HepG2 (cell line): ENCODE measurements at regions not wholly inside any gene's neighbourhood (a gene's known extent, or its start where the extent isn't known, plus 50 kb on each side); places are given as distances from the start of the nearest gene placed in this dataset.

Source experiments
- ATAC-seq: fragments of 200-7000 bp; cut with Tn5 transposase; 3 replicates; pipeline ENCODE4 v1.9.1; 2020; ENCODE audit warnings: mild to moderate bottlenecking, moderate library complexity
- BruUV-seq: library from RNA; stranded (reverse); fragments of 400-500 nt; replicated peaks from 2 replicates; lab custom pipeline; 2021; lab: Mats Ljungman, UMichigan
- CTCF ChIA-PET: fragments of 300-600 bp; formaldehyde crosslinking; extraction: SDS; loops from one replicate; lab custom pipeline; 2021; ENCODE audit warnings: low total read pairs, inconsistent platforms, low intra/inter-chr PET ratio; lab: Yijun Ruan, JAX
- POLR2A ChIA-PET: fragments of 350-600 bp; sonication (Branson Sonifier 250); formaldehyde crosslinking; loops from one replicate; lab custom pipeline; 2020; ENCODE audit warnings: antibody characterized with exemption, inconsistent platforms; lab: Yijun Ruan, JAX
- DNase-seq: peaks from one replicate; pipeline ENCODE4 v3.0.0-alpha.2; 2015; ENCODE audit warnings: low spot score
- FAIRE-seq: peaks from 3 replicates; lab custom pipeline; 2011; peaks lifted over from hg19 to GRCh38; lab: Jason Lieb, UNC
- H2AFZ ChIP-seq: one replicate; pipeline ENCODE4 v1.6.1; 2011; ENCODE audit warnings: low read length, inconsistent platforms
- H3K27ac ChIP-seq: fragments of 300-600 bp; 3 replicates; pipeline ENCODE4 v1.8.0; 2011; ENCODE audit warnings: mixed run types, mild to moderate bottlenecking, mixed read lengths, low read length, inconsistent platforms; ENCODE audit not compliant: insufficient read depth; ENCODE audit errors: extremely low read length
- H3K27me3 ChIP-seq, 2 experiments: fragments of 200-600 bp in 1 of 2; 2 replicates in 1 of 2; 3 replicates in 1 of 2; pipeline versions ENCODE4 v1.6.0 to v1.8.0; 2011; ENCODE audit warnings: low read length in 2 of 2, mild to moderate bottlenecking in 2 of 2, moderate library complexity in 2 of 2, inconsistent platforms in 1 of 2; ENCODE audit not compliant: insufficient read depth in 2 of 2, control insufficient read depth in 1 of 2
- H3K36me3 ChIP-seq, 2 experiments: fragments of 200-600 bp in 1 of 2; replicated peaks in 1 of 2; 2 replicates in 1 of 2; 3 replicates in 1 of 2; pipeline versions ENCODE4 v1.5.1 to v1.8.0; 2011; ENCODE audit warnings: low read length in 2 of 2, inconsistent platforms in 1 of 2; ENCODE audit not compliant: insufficient read depth in 2 of 2, control insufficient read depth in 1 of 2
- H3K4me1 ChIP-seq: 2 replicates; pipeline ENCODE4 v1.5.1; 2012; ENCODE audit warnings: low read length, inconsistent platforms; ENCODE audit not compliant: insufficient read depth
- H3K4me2 ChIP-seq: 2 replicates; pipeline ENCODE4 v1.6.0; 2011; ENCODE audit warnings: low read depth, low read length, inconsistent platforms
- H3K4me3 ChIP-seq, 3 experiments: fragments of 200-600 bp in 1 of 3; sonication (generic), shearing (Covaris generic) in 1 of 3; replicated peaks in 1 of 3; 2 replicates each; pipeline ENCODE4 v1.5.1; 2011 to 2016; ENCODE audit warnings: low read length in 3 of 3, inconsistent platforms in 2 of 3, low read depth in 2 of 3, mild to moderate bottlenecking in 2 of 3, control low read depth in 1 of 3, mixed read lengths in 1 of 3; ENCODE audit not compliant: insufficient read depth in 1 of 3
- H3K79me2 ChIP-seq: one replicate; pipeline ENCODE4 v1.6.1; 2011; ENCODE audit warnings: low read length, inconsistent platforms; ENCODE audit not compliant: insufficient read depth
- H3K9ac ChIP-seq: 2 replicates; pipeline ENCODE4 v1.6.0; 2011; ENCODE audit warnings: mild to moderate bottlenecking, low read depth, low read length, inconsistent platforms; ENCODE audit not compliant: insufficient read depth
- H3K9me3 ChIP-seq: 2 replicates; pipeline ENCODE4 v1.5.1; 2012; ENCODE audit warnings: mild to moderate bottlenecking, low read length
- H4K20me1 ChIP-seq: 2 replicates; pipeline ENCODE4 v1.6.0; 2011; ENCODE audit warnings: inconsistent platforms, mild to moderate bottlenecking, low read length, moderate library complexity; ENCODE audit not compliant: insufficient read depth
- CAMTA2 ChIP-seq: sonication (generic); formaldehyde crosslinking; IDR thresholded peaks from 2 replicates; pipeline ENCODE4 v1.4.0; 2020; ENCODE audit warnings: mild to moderate bottlenecking, missing genetic modification reagents, borderline replicate concordance
- IKZF4 ChIP-seq: sonication (generic); formaldehyde crosslinking; IDR thresholded peaks from 2 replicates; pipeline ENCODE4 v1.5.1; 2020; ENCODE audit warnings: borderline replicate concordance, mild to moderate bottlenecking, low read depth, missing genetic modification reagents; ENCODE audit errors: not compliant biosample characterization
- JDP2 ChIP-seq: sonication (generic); formaldehyde crosslinking; IDR thresholded peaks from 2 replicates; pipeline ENCODE4 v1.8.1; 2022; ENCODE audit warnings: missing genetic modification reagents, borderline replicate concordance
- SOX5 ChIP-seq: IDR thresholded peaks from 2 replicates; pipeline ENCODE4 v1.6.1; 2016; ENCODE audit warnings: borderline replicate concordance
- YEATS2 ChIP-seq: sonication (generic); formaldehyde crosslinking; IDR thresholded peaks from 2 replicates; pipeline ENCODE4 v1.4.0; 2020; ENCODE audit warnings: missing genetic modification reagents, borderline replicate concordance
- ZFP41 ChIP-seq: sonication (generic); formaldehyde crosslinking; IDR thresholded peaks from 2 replicates; pipeline ENCODE4 v1.4.0; 2020; ENCODE audit warnings: mild to moderate bottlenecking, missing genetic modification reagents, borderline replicate concordance
- ZNF383 ChIP-seq: sonication (generic); formaldehyde crosslinking; IDR thresholded peaks from 2 replicates; pipeline ENCODE4 v1.4.0; 2020; ENCODE audit warnings: missing genetic modification reagents, mild to moderate bottlenecking, borderline replicate concordance
- ZNF546 ChIP-seq: sonication (generic); formaldehyde crosslinking; conservative IDR thresholded peaks from 2 replicates; pipeline ENCODE4 v1.8.1; 2023; ENCODE audit warnings: mild to moderate bottlenecking, missing genetic modification reagents
- ZNF781 ChIP-seq: sonication (generic); formaldehyde crosslinking; IDR thresholded peaks from 2 replicates; pipeline ENCODE4 v1.5.1; 2020; ENCODE audit warnings: borderline replicate concordance, mild to moderate bottlenecking, missing genetic modification reagents; ENCODE audit errors: not compliant biosample characterization
- WGBS: methylation state at CpG from one replicate; pipeline ENCODE4 v1.1.6; 2017; ENCODE audit warnings: low lambda C conversion rate; 5-methylcytosine and 5-hydroxymethylcytosine counted together
- in situ Hi-C: cut with HindIII; loops from 2 replicates; pipeline ENCODE4 v1.10.0; 2017; ENCODE audit warnings: low pct_unique_long_range_greater_than_20kb; ENCODE audit not compliant: extremely low pct_ligation_motif_present
- intact Hi-C: fragments of 100-400 bp; cut with micrococcal nuclease; formaldehyde crosslinking; loops from one replicate; pipeline ENCODE4 v1.10.0; 2022; ENCODE audit not compliant: unreplicated experiment
- TF ChIP-seq, protein P1 (sequence below): sonication (generic); formaldehyde crosslinking; IDR thresholded peaks from 2 replicates; pipeline ENCODE4 v1.5.0; 2020; ENCODE audit warnings: missing genetic modification reagents
- TF ChIP-seq, protein P2 (sequence below): sonication (generic); formaldehyde crosslinking; IDR thresholded peaks from 2 replicates; pipeline ENCODE4 v1.4.0; 2020; ENCODE audit warnings: missing genetic modification reagents

DNA sequence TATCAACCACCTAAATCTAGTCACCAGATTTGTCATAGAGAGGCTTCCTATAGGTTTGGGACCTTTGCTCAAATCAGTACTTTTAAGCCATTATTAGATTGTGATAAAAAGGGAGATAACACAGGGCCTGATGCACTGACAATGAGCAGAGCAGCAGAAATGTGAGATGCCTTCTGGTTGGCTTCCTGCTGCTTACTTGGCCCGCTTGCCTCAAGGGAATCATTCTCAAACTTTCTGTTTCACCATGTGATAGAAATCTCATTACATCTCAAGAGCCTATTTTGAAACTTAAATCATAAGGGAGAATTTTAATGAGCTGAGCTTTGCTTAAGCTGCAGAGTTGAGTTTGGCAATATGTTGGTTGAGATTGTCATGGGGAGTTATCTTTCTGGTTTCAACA is 606.0 kb downstream of the DHX35 start:
- no TSS peak for BruUV-seq
- TF ChIP-seq IKZF4 (CRISPR knock-in tag) (no peak), JDP2 (CRISPR knock-in tag) (no peak), ZNF546 (CRISPR knock-in tag) (no peak), YEATS2 (CRISPR knock-in tag) (no peak), ZFP41 (no peak), ZNF781 (no peak), ZNF383 (no peak), SOX5 (CRISPR knock-in tag) (no peak), CAMTA2 (CRISPR knock-in tag) (no peak)
- TF ChIP-seq, protein P1, sequence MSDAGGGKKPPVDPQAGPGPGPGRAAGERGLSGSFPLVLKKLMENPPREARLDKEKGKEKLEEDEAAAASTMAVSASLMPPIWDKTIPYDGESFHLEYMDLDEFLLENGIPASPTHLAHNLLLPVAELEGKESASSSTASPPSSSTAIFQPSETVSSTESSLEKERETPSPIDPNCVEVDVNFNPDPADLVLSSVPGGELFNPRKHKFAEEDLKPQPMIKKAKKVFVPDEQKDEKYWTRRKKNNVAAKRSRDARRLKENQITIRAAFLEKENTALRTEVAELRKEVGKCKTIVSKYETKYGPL (CRISPR knock-in tag): no peak
- TF ChIP-seq, protein P2, sequence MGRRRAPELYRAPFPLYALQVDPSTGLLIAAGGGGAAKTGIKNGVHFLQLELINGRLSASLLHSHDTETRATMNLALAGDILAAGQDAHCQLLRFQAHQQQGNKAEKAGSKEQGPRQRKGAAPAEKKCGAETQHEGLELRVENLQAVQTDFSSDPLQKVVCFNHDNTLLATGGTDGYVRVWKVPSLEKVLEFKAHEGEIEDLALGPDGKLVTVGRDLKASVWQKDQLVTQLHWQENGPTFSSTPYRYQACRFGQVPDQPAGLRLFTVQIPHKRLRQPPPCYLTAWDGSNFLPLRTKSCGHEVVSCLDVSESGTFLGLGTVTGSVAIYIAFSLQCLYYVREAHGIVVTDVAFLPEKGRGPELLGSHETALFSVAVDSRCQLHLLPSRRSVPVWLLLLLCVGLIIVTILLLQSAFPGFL: no peak
- Histone ChIP-seq H2AFZ (no peak overlapping the region), H3K27ac (no peak overlapping the region), H4K20me1 (no peaks in the 10 kb centered on the region), H3K27me3 (no peaks in the 10 kb centered on the region), H3K4me3 (no peak overlapping the region), H3K9me3 (peaks cover 84% of the 10 kb centered on the region), H3K9ac (no peak overlapping the region), H3K4me2 (no peak overlapping the region), H3K79me2 (no peaks in the 10 kb centered on the region), H3K4me1 (no peaks in the 10 kb centered on the region), H3K36me3 (no peaks in the 10 kb centered on the region)
- FAIRE-seq (no peak), ATAC-seq (no peak), DNase-seq (no peak)
- intact Hi-C loops: no loop called here
- in situ Hi-C loops: no loop called here
- ChIA-PET POLR2A (no interaction called here), CTCF (no interaction called here)
- 0% methylated on average over 1 of the region's 1 CpG for WGBS
